Mesendoderm (in vitro differentiated cells): ENCODE measurements at regions not wholly inside any gene's neighbourhood (a gene's known extent, or its start where the extent isn't known, plus 50 kb on each side); places are given as distances from the start of the nearest gene placed in this dataset.
"Not testable (repeated sequence)": the region's sequence is repeated elsewhere in the genome, so short reads cannot be mapped to it uniquely, and the experiment has no call there.

Experiments used
- DNase-seq: peaks from one replicate; pipeline ENCODE4 v3.0.0; 2013
- H2AK5ac ChIP-seq: 2 replicates; pipeline ENCODE4 v1.6.1; 2013; ENCODE audit warnings: low read length, inconsistent platforms
- H2BK120ac ChIP-seq: 2 replicates; pipeline ENCODE4 v1.6.1; 2013; ENCODE audit warnings: low read depth, mild to moderate bottlenecking, low read length, moderate library complexity, mixed read lengths
- H2BK15ac ChIP-seq: replicated peaks from 2 replicates; pipeline ENCODE4 v1.6.1; 2013; ENCODE audit warnings: low read depth, mild to moderate bottlenecking, moderate library complexity
- H2BK5ac ChIP-seq: 2 replicates; pipeline ENCODE4 v1.6.1; 2013; ENCODE audit warnings: low read length, inconsistent platforms
- H3K18ac ChIP-seq: 2 replicates; pipeline ENCODE4 v1.6.1; 2013; ENCODE audit warnings: mild to moderate bottlenecking, low read length, mixed read lengths
- H3K23ac ChIP-seq: one replicate; pipeline ENCODE4 v1.6.1; 2013; ENCODE audit warnings: low read length
- H3K27ac ChIP-seq: 2 replicates; pipeline ENCODE4 v1.5.1; 2013; ENCODE audit warnings: low read depth, mild to moderate bottlenecking, inconsistent platforms, low read length, moderate library complexity
- H3K27me3 ChIP-seq: 2 replicates; pipeline ENCODE4 v1.6.1; 2013; ENCODE audit warnings: low read length, control low read depth, mild to moderate bottlenecking, inconsistent platforms; ENCODE audit not compliant: insufficient read depth, poor library complexity
- H3K36me3 ChIP-seq: 2 replicates; pipeline ENCODE4 v1.6.1; 2013; ENCODE audit warnings: low read length, inconsistent platforms; ENCODE audit not compliant: control insufficient read depth, insufficient read depth
- H3K4ac ChIP-seq: one replicate; pipeline ENCODE4 v1.6.1; 2013; ENCODE audit warnings: low read depth, mild to moderate bottlenecking, low read length, moderate library complexity
- H3K4me1 ChIP-seq: 2 replicates; pipeline ENCODE4 v1.6.1; 2013; ENCODE audit warnings: low read depth, low read length, inconsistent platforms; ENCODE audit not compliant: control insufficient read depth
- H3K4me2 ChIP-seq: 2 replicates; pipeline ENCODE4 v1.6.1; 2013; ENCODE audit warnings: low read length
- H3K4me3 ChIP-seq: 2 replicates; pipeline ENCODE4 v1.5.1; 2013; ENCODE audit warnings: mild to moderate bottlenecking, low read length
- H3K56ac ChIP-seq: one replicate; pipeline ENCODE4 v1.6.1; 2013; ENCODE audit warnings: low read length
- H3K79me1 ChIP-seq: 2 replicates; pipeline ENCODE4 v1.6.1; 2013; ENCODE audit warnings: low read length, inconsistent platforms
- H3K79me2 ChIP-seq: 2 replicates; pipeline ENCODE4 v1.6.1; 2013; ENCODE audit warnings: mild to moderate bottlenecking, low read length; ENCODE audit not compliant: control insufficient read depth, insufficient read depth
- H3K9ac ChIP-seq: 2 replicates; pipeline ENCODE4 v1.6.1; 2013; ENCODE audit warnings: low read length, inconsistent platforms
- H4K5ac ChIP-seq: one replicate; pipeline ENCODE4 v1.6.1; 2013; ENCODE audit warnings: low read length
- H4K8ac ChIP-seq: one replicate; pipeline ENCODE4 v1.6.1; 2013; ENCODE audit warnings: low read depth, mild to moderate bottlenecking, control low read depth, low read length, moderate library complexity
- WGBS: extraction: QIAGEN DNeasy Blood & Tissue Kit; methylation state at CpG from one replicate; pipeline ENCODE4 v1.1.7; 2013; ENCODE audit warnings: low lambda C conversion rate, missing lambda C conversion rate; ENCODE audit not compliant: insufficient coverage; ENCODE audit errors: extremely low coverage; 5-methylcytosine and 5-hydroxymethylcytosine counted together

DNA sequence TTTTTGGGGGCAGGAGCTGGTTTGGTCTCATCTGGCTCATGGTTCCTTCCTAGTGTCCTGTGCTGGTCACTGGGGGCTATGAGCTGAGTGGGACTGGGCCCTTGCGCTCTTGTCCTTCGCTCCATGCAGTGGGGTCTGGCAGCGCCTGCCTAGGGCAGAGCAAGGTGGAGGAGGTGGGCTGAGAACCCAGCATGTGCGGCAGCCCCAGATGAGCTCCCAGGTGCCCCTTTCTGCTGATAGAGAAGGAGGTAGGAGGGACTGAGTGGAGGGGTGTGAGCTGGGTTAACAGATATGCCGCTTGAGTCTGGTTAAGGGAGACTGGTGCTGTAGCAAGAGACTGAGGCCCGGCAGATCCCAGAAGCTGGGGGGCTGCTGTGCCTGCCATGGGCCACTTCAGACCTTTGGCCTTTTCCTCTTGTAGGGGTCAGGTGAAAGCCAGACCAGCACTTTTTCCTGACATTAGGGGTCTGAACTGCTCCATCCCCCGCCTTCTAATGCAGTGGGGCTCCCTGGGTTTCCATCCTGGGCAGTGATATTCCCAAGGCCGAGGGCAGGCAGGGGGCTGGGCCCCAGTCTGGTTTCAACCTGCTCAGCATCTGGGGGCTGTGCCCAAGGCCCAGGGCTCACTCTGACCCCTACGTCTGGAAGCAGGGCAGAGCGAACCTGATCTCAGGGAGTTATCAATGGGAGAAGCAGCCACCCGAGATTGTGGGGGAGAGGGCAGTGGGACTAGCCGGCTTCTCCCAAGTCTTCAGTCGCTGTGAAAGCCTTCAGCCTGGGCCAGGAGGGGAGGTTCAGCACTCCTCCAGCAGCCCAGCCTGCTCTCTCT, 62.9 kb upstream of the PRR23C start:
- Histone ChIP-seq H3K56ac (no peak overlapping the region), H2AK5ac (no peak overlapping the region), H3K4me2 (no peak overlapping the region), H3K27ac (no peak overlapping the region), H2BK15ac (no peak overlapping the region), H4K8ac (no peak overlapping the region), H4K5ac (no peak overlapping the region), H2BK5ac (no peak overlapping the region), H3K23ac (no peak overlapping the region), H3K79me1 (no peaks in the 10 kb centered on the region), H3K27me3 (no peaks in the 10 kb centered on the region), H3K4ac (no peak overlapping the region), H3K9ac (no peak overlapping the region), H2BK120ac (no peak overlapping the region), H3K4me1 (no peaks in the 10 kb centered on the region), H3K36me3 (no peaks in the 10 kb centered on the region), H3K79me2 (no peaks in the 10 kb centered on the region), H3K4me3 (no peak overlapping the region), H3K18ac (no peak overlapping the region)
- no peak for DNase-seq
- no CpG with 5 or more reads among the region's 13 CpGs for WGBS

DNA sequence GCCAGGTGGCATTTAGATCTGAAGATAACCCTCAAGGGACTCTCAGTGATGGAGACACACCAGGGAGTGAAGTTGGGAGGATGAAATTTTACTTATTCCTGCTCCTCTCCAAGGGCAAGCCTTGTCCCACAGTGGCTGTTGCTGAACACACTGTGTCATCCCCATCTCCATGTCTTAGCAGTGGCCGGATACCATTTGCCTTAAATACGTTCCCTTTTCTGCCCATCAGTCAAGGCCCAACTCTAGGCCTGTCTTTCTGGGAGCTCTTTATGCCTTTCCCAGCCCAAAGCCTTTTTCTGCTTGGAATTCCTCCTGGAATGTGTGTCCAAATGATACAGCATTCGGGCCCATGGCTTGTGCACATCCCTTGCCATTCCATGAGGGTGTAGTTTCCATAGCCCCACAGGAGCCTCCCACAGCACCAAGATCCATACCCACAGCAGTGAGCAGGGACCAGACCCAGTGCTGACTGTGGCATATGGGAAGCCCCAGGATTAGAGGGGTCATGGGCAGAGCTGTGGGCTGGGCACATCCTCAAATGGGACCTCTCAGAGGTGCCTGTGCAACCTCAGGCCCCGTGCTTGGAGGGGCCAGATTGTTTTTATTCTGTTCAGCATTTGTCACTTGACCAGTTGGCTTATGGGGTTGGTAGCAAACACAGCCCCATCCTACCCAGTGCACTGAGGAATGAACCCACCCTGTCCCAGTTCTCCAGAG, 63.7 kb upstream of the PRR23C start:
- H4K5ac ChIP-seq, result no peak overlapping the region
- no peak overlapping the region for H2BK120ac ChIP-seq
- H3K79me1 ChIP-seq, result no peaks in the 10 kb centered on the region
- H3K36me3 ChIP-seq, result no peaks in the 10 kb centered on the region
- H3K27me3 ChIP-seq, result no peaks in the 10 kb centered on the region
- H3K56ac ChIP-seq, result no peak overlapping the region
- no CpG with 5 or more reads among the region's 4 CpGs for WGBS
- no peak overlapping the region for H3K4me3 ChIP-seq
- H2BK15ac ChIP-seq, result no peak overlapping the region
- H2BK5ac ChIP-seq, result no peak overlapping the region
- no peak overlapping the region for H3K4me2 ChIP-seq
- no peak overlapping the region for H3K9ac ChIP-seq
- DNase-seq, result no peak
- H3K18ac ChIP-seq, result no peak overlapping the region
- H3K4me1 ChIP-seq, result no peaks in the 10 kb centered on the region
- no peak overlapping the region for H3K23ac ChIP-seq
- no peak overlapping the region for H3K27ac ChIP-seq
- H3K4ac ChIP-seq, result no peak overlapping the region
- H3K79me2 ChIP-seq, result no peaks in the 10 kb centered on the region
- no peak overlapping the region for H2AK5ac ChIP-seq
- H4K8ac ChIP-seq, result no peak overlapping the region

DNA sequence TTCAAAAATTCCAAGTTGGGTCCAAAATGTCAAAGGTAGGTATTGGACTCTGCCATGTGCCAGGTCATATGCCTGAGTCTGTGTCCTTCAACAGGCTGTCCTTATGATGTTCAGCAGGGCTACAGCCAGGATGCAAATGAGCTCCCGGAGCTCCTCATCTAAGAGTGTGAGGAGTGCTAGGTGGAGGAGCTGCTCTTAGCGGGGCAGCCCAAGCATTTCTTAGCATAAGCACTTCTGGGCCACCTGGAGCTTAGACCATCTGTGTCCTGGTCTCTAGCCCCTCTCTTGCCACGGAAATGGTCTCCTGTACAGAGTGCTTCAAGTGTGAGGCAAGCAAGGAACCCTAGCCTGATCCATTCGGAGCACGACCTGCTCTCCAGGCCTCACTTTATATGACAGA, 64.6 kb upstream of the PRR23C start:
- no CpG with 5 or more reads among the region's 5 CpGs for WGBS
- no peak overlapping the region for H3K18ac ChIP-seq
- no peak overlapping the region for H3K4me3 ChIP-seq
- no peaks in the 10 kb centered on the region for H3K36me3 ChIP-seq
- H3K79me2 ChIP-seq, result no peaks in the 10 kb centered on the region
- H4K5ac ChIP-seq, result no peak overlapping the region
- no peak overlapping the region for H3K4ac ChIP-seq
- H2BK5ac ChIP-seq, result no peak overlapping the region
- H2AK5ac ChIP-seq, result no peak overlapping the region
- H2BK120ac ChIP-seq, result no peak overlapping the region
- no peak overlapping the region for H3K56ac ChIP-seq
- H3K4me1 ChIP-seq, result no peaks in the 10 kb centered on the region
- H3K27me3 ChIP-seq, result no peaks in the 10 kb centered on the region
- H4K8ac ChIP-seq, result no peak overlapping the region
- H3K27ac ChIP-seq, result no peak overlapping the region
- H3K4me2 ChIP-seq, result no peak overlapping the region
- no peak overlapping the region for H3K9ac ChIP-seq
- H3K79me1 ChIP-seq, result no peaks in the 10 kb centered on the region
- no peak overlapping the region for H2BK15ac ChIP-seq
- DNase-seq, result no peak
- H3K23ac ChIP-seq, result no peak overlapping the region

DNA sequence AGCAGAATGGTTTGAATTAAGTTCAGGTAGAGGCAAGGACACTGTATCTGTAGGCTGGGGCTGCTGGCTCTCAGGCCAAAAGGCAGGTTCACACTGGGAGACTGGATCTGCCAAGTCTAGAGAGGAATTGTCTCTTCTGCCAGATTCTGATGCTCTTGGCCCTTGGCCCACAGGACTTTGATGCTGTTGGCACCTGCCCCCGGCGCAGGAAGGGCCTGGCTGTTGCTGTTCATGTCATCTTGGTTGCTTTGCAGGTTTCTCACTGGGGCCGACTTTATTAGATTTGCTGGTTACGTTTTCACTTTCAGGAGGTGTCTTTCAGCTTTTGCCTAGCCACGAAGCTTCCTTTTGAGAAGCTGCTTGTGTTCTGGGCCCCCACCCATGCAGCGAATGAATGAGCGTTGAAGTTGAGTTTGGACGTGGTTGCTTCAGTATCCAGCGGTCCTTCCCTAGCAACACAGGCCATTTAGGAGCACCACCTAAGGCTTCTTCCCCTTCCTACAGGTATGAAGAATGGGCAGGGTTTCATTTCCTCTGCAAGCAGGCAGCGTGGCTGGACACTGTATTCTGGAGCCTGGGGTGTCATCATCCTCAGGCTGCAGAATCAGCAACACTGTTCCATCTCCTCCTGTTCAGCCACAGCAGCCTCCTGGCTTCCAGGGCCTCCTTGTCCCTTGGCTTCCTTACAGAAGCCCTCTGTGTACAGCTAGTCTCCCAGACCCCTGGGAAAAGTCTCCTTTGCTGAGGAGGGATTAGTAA, 65.6 kb upstream of the PRR23C start:
- no peaks in the 10 kb centered on the region for H3K4me1 ChIP-seq
- no peaks in the 10 kb centered on the region for H3K79me2 ChIP-seq
- no CpG with 5 or more reads among the region's 10 CpGs for WGBS
- H3K23ac ChIP-seq, result no peak overlapping the region
- no peak overlapping the region for H2BK15ac ChIP-seq
- H3K36me3 ChIP-seq, result no peaks in the 10 kb centered on the region
- DNase-seq, result no peak
- no peak overlapping the region for H3K4me2 ChIP-seq
- H2AK5ac ChIP-seq, result no peak overlapping the region
- H4K8ac ChIP-seq, result no peak overlapping the region
- H3K9ac ChIP-seq, result no peak overlapping the region
- no peaks in the 10 kb centered on the region for H3K79me1 ChIP-seq
- no peak overlapping the region for H3K4me3 ChIP-seq
- no peak overlapping the region for H2BK120ac ChIP-seq
- no peak overlapping the region for H3K56ac ChIP-seq
- H3K18ac ChIP-seq, result no peak overlapping the region
- H3K4ac ChIP-seq, result no peak overlapping the region
- no peaks in the 10 kb centered on the region for H3K27me3 ChIP-seq
- H4K5ac ChIP-seq, result no peak overlapping the region
- H2BK5ac ChIP-seq, result no peak overlapping the region
- H3K27ac ChIP-seq, result no peak overlapping the region

DNA sequence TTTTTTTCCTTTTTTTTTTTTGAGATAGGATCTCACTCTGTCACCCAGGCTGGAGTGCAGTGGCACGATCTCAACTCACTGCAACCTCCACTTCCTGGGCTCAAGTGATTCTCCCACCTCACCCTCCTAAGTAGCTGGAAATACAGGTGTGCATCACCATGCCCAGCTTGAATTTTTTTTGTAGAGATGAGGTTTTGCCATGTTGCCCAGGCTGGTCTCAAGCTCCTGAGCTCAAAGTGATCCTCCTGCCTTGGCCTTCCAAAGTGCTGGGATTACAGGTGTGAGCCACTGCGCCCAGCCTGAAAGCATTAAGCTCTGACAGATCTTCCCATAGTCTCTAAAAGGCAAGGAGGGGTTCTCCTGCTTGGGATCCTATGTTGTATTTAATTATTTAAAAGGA, 66.2 kb upstream of the PRR23C start:
- H3K9ac ChIP-seq, H2AK5ac ChIP-seq, H3K36me3 ChIP-seq, H2BK5ac ChIP-seq, H4K8ac ChIP-seq, H3K18ac ChIP-seq, DNase-seq, H2BK15ac ChIP-seq, H3K79me2 ChIP-seq, H3K4me3 ChIP-seq, H3K4ac ChIP-seq, H4K5ac ChIP-seq, H3K27me3 ChIP-seq, H2BK120ac ChIP-seq, H3K23ac ChIP-seq, H3K4me2 ChIP-seq, H3K56ac ChIP-seq, H3K27ac ChIP-seq, H3K4me1 ChIP-seq, H3K79me1 ChIP-seq: not testable (repeated sequence)
- no CpG with 5 or more reads among the region's 2 CpGs for WGBS
